HEK293T (cell line): ENCODE measurements at regions not wholly inside any gene's neighbourhood (a gene's known extent, or its start where the extent isn't known, plus 50 kb on each side); places are given as distances from the start of the nearest gene placed in this dataset.

Source experiments
- CTCF ChIA-PET: fragments of 350-600 bp; formaldehyde crosslinking; extraction: SDS; loops from one replicate; lab custom pipeline; 2021; ENCODE audit warnings: antibody characterized with exemption, inconsistent platforms; lab: Yijun Ruan, JAX
- POLR2A ChIA-PET: fragments of 350-600 bp; formaldehyde crosslinking; extraction: SDS; loops from one replicate; lab custom pipeline; 2020; ENCODE audit warnings: antibody characterized with exemption, inconsistent platforms; lab: Yijun Ruan, JAX
- DNase-seq: peaks from one replicate; pipeline ENCODE4 v3.0.0; 2012; ENCODE audit warnings: mixed read lengths; ENCODE audit errors: extremely low spot score
- ARNT ChIP-seq: fragments of 450-650 bp; IDR thresholded peaks from 2 replicates; pipeline ENCODE4 v1.6.1; 2017; ENCODE audit warnings: mild to moderate bottlenecking
- BHLHE40 ChIP-seq: fragments of 450-650 bp; IDR thresholded peaks from 2 replicates; pipeline ENCODE4 v1.6.1; 2016; ENCODE audit warnings: mild to moderate bottlenecking, moderate library complexity, borderline replicate concordance
- CTBP1 ChIP-seq: fragments of 450-650 bp; IDR thresholded peaks from 2 replicates; pipeline ENCODE4 v1.6.1; 2016; ENCODE audit warnings: borderline replicate concordance
- ELF4 ChIP-seq: fragments of 450-650 bp; IDR thresholded peaks from 2 replicates; pipeline ENCODE4 v1.6.1; 2017; ENCODE audit warnings: antibody characterized with exemption
- FOXA1 ChIP-seq: fragments of 450-650 bp; IDR thresholded peaks from 2 replicates; pipeline ENCODE4 v1.6.1; 2016; ENCODE audit warnings: mild to moderate bottlenecking
- FOXK2 ChIP-seq: fragments of 450-650 bp; IDR thresholded peaks from 2 replicates; pipeline ENCODE4 v1.6.1; 2016; ENCODE audit warnings: mild to moderate bottlenecking
- FOXM1 ChIP-seq: fragments of 450-650 bp; IDR thresholded peaks from 2 replicates; pipeline ENCODE4 v1.6.1; 2017; ENCODE audit warnings: mild to moderate bottlenecking, borderline replicate concordance
- HDGF ChIP-seq: fragments of 450-650 bp; IDR thresholded peaks from 2 replicates; pipeline ENCODE4 v1.6.1; 2017; ENCODE audit warnings: antibody characterized with exemption, borderline replicate concordance
- L3MBTL2 ChIP-seq: fragments of 450-650 bp; conservative IDR thresholded peaks from 2 replicates; pipeline ENCODE4 v1.6.1; 2016; ENCODE audit warnings: mild to moderate bottlenecking
- LEF1 ChIP-seq: fragments of 450-650 bp; IDR thresholded peaks from 2 replicates; pipeline ENCODE4 v1.6.1; 2017; ENCODE audit warnings: mild to moderate bottlenecking, borderline replicate concordance
- NFRKB ChIP-seq: fragments of 450-650 bp; IDR thresholded peaks from 2 replicates; pipeline ENCODE4 v1.6.1; 2016; ENCODE audit warnings: mild to moderate bottlenecking, moderate library complexity
- SP1 ChIP-seq: fragments of 450-650 bp; IDR thresholded peaks from 2 replicates; pipeline ENCODE4 v1.6.1; 2017
- SUZ12 ChIP-seq: fragments of 450-650 bp; IDR thresholded peaks from 2 replicates; pipeline ENCODE4 v1.6.1; 2016; ENCODE audit warnings: mild to moderate bottlenecking
- TARDBP ChIP-seq: fragments of 450-650 bp; IDR thresholded peaks from 2 replicates; pipeline ENCODE4 v1.6.1; 2016
- ZNF384 ChIP-seq: fragments of 450-650 bp; IDR thresholded peaks from 2 replicates; pipeline ENCODE4 v1.6.1; 2016
- TF ChIP-seq, protein P1 (sequence below): fragments of 450-650 bp; IDR thresholded peaks from 2 replicates; pipeline ENCODE4 v1.6.1; 2016

DNA sequence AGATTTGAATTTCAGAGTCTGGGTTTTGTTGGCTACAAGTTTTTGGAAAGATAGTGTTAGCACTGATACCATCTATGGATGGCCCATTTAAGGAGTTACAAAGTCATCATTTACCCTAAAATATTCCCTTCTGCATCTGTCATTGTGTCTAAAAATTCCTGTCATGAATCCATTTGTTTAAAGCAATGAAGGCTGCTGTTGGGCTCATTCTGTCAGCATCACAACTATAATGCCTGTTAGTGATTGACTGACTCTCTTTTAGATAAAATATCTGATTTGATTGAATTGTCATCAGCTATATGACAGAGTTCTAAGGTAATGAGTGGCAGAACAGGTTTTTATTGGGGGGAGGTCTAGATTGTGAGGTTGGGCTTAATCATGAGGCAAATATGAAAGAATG lies 167.6 kb upstream of the IMPG1 start:
- POLR2A ChIA-PET: no interaction called here
- no peak for DNase-seq
- CTCF ChIA-PET: interaction anchor here (1.0 kb wide), 1 partner anchor 308 kb away, joined by 3 read pairs; no protein-coding TSS in a partner anchor
- no peak for TF ChIP-seq FOXK2
- no peak for TF ChIP-seq BHLHE40
- no peak for TF ChIP-seq FOXM1
- no peak for TF ChIP-seq CTBP1
- TF ChIP-seq HDGF: no peak
- no peak for TF ChIP-seq SP1
- TF ChIP-seq NFRKB: no peak
- no peak for TF ChIP-seq ELF4
- TF ChIP-seq L3MBTL2: no peak

DNA sequence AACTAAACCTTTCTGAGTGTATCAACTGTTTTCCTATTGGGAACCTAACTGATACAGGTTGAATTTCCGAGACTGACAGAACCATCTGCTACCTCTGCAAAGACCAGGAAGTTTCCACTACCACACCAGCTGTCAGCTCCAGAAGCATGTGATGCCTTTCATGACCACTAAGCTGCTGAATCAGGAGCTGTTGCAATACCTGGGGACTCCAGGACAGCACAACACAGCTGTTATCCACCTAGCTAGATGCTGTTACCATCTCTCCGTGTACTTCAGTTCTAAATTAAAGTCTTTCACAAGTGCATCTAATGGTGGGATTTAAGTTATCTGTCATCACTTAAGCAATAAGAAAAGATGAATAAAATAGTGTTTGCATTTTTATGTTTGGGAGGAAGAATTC lies 158.2 kb upstream of the IMPG1 start:
- TF ChIP-seq L3MBTL2 (no peak), HDGF (no peak), ELF4 (no peak), CTBP1 (no peak), SUZ12 (no peak), ARNT (no peak), SP1 (no peak), BHLHE40 (no peak), NFRKB (no peak), FOXK2 (no peak), TARDBP (no peak), FOXA1 (no peak), LEF1 (no peak), ZNF384 (no peak), FOXM1 (no peak)
- TF ChIP-seq, protein P1, sequence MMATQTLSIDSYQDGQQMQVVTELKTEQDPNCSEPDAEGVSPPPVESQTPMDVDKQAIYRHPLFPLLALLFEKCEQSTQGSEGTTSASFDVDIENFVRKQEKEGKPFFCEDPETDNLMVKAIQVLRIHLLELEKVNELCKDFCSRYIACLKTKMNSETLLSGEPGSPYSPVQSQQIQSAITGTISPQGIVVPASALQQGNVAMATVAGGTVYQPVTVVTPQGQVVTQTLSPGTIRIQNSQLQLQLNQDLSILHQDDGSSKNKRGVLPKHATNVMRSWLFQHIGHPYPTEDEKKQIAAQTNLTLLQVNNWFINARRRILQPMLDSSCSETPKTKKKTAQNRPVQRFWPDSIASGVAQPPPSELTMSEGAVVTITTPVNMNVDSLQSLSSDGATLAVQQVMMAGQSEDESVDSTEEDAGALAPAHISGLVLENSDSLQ: no peak
- POLR2A ChIA-PET: no interaction called here
- CTCF ChIA-PET: no interaction called here
- DNase-seq: peak; percentile 12

DNA sequence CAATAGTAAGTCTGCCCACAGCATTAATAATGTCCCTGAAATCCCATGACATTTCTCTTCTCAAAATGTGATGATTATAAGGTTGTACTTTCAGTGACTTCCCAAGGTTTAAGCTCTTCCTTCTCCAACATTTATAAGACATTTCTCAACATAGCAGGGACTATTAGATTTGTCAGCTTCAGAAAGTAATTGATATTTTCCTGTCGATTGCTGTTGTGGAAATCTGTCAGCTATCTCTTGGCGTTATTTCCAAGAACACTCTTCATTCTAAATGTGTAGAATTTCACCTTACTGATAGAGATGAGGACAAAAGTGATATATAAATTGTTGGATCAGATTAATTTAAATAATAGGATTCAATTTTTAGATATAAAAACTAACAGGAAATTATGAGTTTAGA lies 149.7 kb upstream of the IMPG1 start:
- ChIA-PET POLR2A (no interaction called here), CTCF (no interaction called here)
- TF ChIP-seq TARDBP (no peak), LEF1 (no peak), L3MBTL2 (no peak), ZNF384 (no peak)
- DNase-seq: no peak

GRCh38 chr6:76221525-76221924 lies 149.1 kb upstream of the IMPG1 start:
- ChIA-PET POLR2A (no interaction called here), CTCF (no interaction called here)
- DNase-seq: no peak

DNA sequence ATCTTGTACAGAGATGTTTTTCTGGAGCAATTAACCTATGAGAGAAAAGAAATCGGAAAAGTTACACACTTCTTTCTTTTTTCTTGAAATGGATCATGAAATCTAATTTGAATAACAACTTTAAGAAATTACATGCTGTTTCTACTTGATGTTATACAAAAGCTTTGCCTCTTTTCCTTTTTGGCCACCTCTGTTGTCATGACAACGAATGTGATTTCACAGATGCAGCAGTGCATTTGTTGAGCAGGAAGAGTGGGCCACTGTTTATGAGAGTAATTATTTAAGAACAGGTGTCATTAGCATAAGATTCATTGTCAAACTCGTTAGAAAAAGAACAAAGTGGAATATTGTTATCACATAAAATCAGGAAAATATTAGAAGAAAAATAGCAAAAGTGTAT lies 148.3 kb upstream of the IMPG1 start:
- ChIA-PET CTCF (no interaction called here), POLR2A (no interaction called here)
- DNase-seq: no peak
- TF ChIP-seq BHLHE40: no peak
- TF ChIP-seq FOXK2: no peak
- no peak for TF ChIP-seq TARDBP
- TF ChIP-seq, protein P1: no peak
- TF ChIP-seq FOXM1: no peak
- no peak for TF ChIP-seq HDGF
- no peak for TF ChIP-seq NFRKB
- TF ChIP-seq SUZ12: no peak
- no peak for TF ChIP-seq FOXA1
- TF ChIP-seq ARNT: no peak
- TF ChIP-seq LEF1: no peak
- TF ChIP-seq ELF4: no peak
- no peak for TF ChIP-seq CTBP1
- TF ChIP-seq ZNF384: no peak
- no peak for TF ChIP-seq SP1

More at GRCh38 chr6:76221525-76221924, 149.1 kb upstream of the IMPG1 start:
- TF ChIP-seq BHLHE40 (no peak), ARNT (no peak), LEF1 (no peak)
- TF ChIP-seq, protein P1: no peak

DNA sequence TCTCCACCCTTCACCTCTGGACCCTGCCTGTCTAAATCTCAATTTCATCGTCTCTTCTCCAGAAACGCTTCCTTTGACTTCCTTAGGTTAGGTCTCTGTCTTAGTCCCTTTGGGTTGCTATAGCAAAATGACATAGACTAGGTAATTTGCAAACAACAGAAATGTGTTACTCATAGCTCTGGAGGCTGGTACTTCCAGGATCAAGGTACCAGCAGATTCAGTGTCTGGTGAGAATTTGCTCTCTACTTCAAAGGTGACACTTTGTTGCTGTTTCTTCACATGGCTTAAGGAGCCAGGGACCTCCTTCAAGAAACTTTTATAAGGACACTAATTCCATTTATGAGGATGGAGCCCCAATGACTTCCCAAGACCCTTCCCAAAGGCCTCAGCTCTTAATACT lies 145.1 kb upstream of the IMPG1 start:
- TF ChIP-seq, protein P1: no peak
- TF ChIP-seq NFRKB: no peak
- no peak for TF ChIP-seq TARDBP
- no peak for TF ChIP-seq SUZ12
- no peak for TF ChIP-seq ZNF384
- TF ChIP-seq FOXK2: no peak
- TF ChIP-seq FOXM1: no peak
- POLR2A ChIA-PET: no interaction called here
- DNase-seq: no peak
- CTCF ChIA-PET: no interaction called here

- ChIA-PET POLR2A (no interaction called here), CTCF (no interaction called here)
Measured at GRCh38 chr6:76214546-76214945, 142.1 kb upstream of the IMPG1 start.

More at GRCh38 chr6:76214546-76214945, 142.1 kb upstream of the IMPG1 start:
- no peak for TF ChIP-seq HDGF
- TF ChIP-seq TARDBP: no peak
- TF ChIP-seq L3MBTL2: no peak
- no peak for TF ChIP-seq ELF4
- TF ChIP-seq SUZ12: no peak
- TF ChIP-seq, protein P1: no peak
- TF ChIP-seq FOXK2: no peak
- TF ChIP-seq SP1: no peak
- TF ChIP-seq CTBP1: no peak
- no peak for TF ChIP-seq FOXA1
- no peak for TF ChIP-seq BHLHE40
- TF ChIP-seq LEF1: no peak
- TF ChIP-seq FOXM1: no peak
- TF ChIP-seq ARNT: no peak
- TF ChIP-seq ZNF384: no peak
- TF ChIP-seq NFRKB: no peak
- DNase-seq: no peak
